CD8-positive, alpha-beta memory T cell (primary cell): ENCODE measurements at regions not wholly inside any gene's neighbourhood (a gene's known extent, or its start where the extent isn't known, plus 50 kb on each side); places are given as distances from the start of the nearest gene placed in this dataset.
"Not testable (repeated sequence)": the region's sequence is repeated elsewhere in the genome, so short reads cannot be mapped to it uniquely, and the experiment has no call there.

Experiments used
- CTCF ChIA-PET: fragments of 350-600 bp; sonication (Branson Sonifier 250); formaldehyde crosslinking; loops from one replicate; lab custom pipeline; 2021; ENCODE audit warnings: antibody characterized with exemption; lab: Charles Lee
- POLR2A ChIA-PET: fragments of 350-600 bp; sonication (Branson Sonifier 250); formaldehyde crosslinking; loops from one replicate; lab custom pipeline; 2021; ENCODE audit warnings: antibody characterized with exemption; lab: Charles Lee
- DNase-seq, 5 donors: peaks; one replicate each; pipeline versions ENCODE4 v3.0.0 to v3.0.0-alpha.2; 2020 to 2022; ENCODE audit warnings: mixed read lengths in 1 of 5
- H3K27ac ChIP-seq: one replicate; pipeline ENCODE4 v1.7.0; 2013; ENCODE audit warnings: low read depth, mild to moderate bottlenecking, low read length, moderate library complexity
- H3K27me3 ChIP-seq: 2 replicates; pipeline ENCODE4 v1.7.0; 2013; ENCODE audit warnings: low read length, mild to moderate bottlenecking; ENCODE audit not compliant: insufficient read depth, poor library complexity, severe bottlenecking
- H3K36me3 ChIP-seq: 2 replicates; pipeline ENCODE4 v1.7.0; 2013; ENCODE audit warnings: mild to moderate bottlenecking, low read length, moderate library complexity; ENCODE audit not compliant: insufficient read depth
- H3K4me1 ChIP-seq: 2 replicates; pipeline ENCODE4 v1.7.0; 2013; ENCODE audit warnings: mild to moderate bottlenecking, low read length, moderate library complexity; ENCODE audit not compliant: insufficient read depth
- H3K4me3 ChIP-seq: 2 replicates; pipeline ENCODE4 v1.7.0; 2013; ENCODE audit warnings: mild to moderate bottlenecking, low read length
- H3K9me3 ChIP-seq: 2 replicates; pipeline ENCODE4 v1.7.0; 2013; ENCODE audit warnings: mild to moderate bottlenecking, low read length
- H3K27ac Mint-ChIP-seq, 8 donors: one replicate each; pipeline ENCODE4 v1.8.0; 2020 to 2021; ENCODE audit warnings: mixed read lengths in 8 of 8, mild to moderate bottlenecking in 6 of 8, inconsistent platforms in 3 of 8, moderate library complexity in 3 of 8
- H3K27me3 Mint-ChIP-seq, 2 donors: one replicate each; pipeline ENCODE4 v1.8.0; 2020 to 2021; ENCODE audit warnings: mixed read lengths in 2 of 2, mild to moderate bottlenecking in 1 of 2, moderate library complexity in 1 of 2
- H3K36me3 Mint-ChIP-seq, 3 donors: one replicate each; pipeline ENCODE4 v1.8.0; 2020 to 2021; ENCODE audit warnings: mixed read lengths in 3 of 3, inconsistent platforms in 1 of 3, mild to moderate bottlenecking in 1 of 3
- H3K4me1 Mint-ChIP-seq, 3 donors: one replicate each; pipeline ENCODE4 v1.8.0; 2020 to 2021; ENCODE audit warnings: mixed read lengths in 3 of 3, inconsistent platforms in 1 of 3, mild to moderate bottlenecking in 1 of 3
- H3K4me3 Mint-ChIP-seq, 7 donors: one replicate each; pipeline ENCODE4 v1.8.0; 2020 to 2021; ENCODE audit warnings: mixed read lengths in 7 of 7, mild to moderate bottlenecking in 6 of 7, moderate library complexity in 4 of 7, inconsistent platforms in 2 of 7
- H3K9me3 Mint-ChIP-seq, 5 donors: one replicate each; pipeline ENCODE4 v1.8.0; 2020 to 2022; ENCODE audit warnings: mixed read lengths in 5 of 5, mild to moderate bottlenecking in 3 of 5, moderate library complexity in 2 of 5, inconsistent platforms in 1 of 5

DNA sequence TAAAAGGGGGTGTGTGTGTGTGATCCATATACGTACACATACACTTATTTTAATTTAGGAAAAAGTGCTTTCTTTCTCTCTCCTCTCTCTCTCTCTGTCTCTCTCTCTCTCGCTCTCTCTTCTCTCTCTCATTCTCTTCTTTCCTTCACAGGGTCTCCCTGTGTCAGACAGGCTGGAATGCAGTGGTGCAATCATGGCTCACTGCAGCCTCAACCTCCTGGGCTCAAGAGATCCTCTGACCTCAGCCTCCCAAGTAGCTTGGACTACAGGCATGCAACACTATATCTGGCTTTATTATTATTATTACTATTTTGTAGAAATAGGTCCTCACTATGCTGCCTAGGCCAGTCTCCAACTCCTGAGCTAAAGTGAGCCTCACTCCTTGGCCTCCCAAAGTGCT is 51.6 kb upstream of the UNC93A start:
- H3K9me3 Mint-ChIP-seq, H3K4me3 Mint-ChIP-seq, H3K36me3 ChIP-seq, H3K27ac ChIP-seq, POLR2A ChIA-PET, H3K4me1 ChIP-seq, H3K4me1 Mint-ChIP-seq, H3K9me3 ChIP-seq, CTCF ChIA-PET, H3K4me3 ChIP-seq, H3K27ac Mint-ChIP-seq, H3K36me3 Mint-ChIP-seq, DNase-seq, H3K27me3 ChIP-seq: not testable (repeated sequence)
- H3K27me3 Mint-ChIP-seq = peaks cover 6 to 29% of the 10 kb centered on the region in 2 donors

GRCh38 chr6:167240034-167240541 is 51.0 kb upstream of the UNC93A start:
- Histone ChIP-seq H3K27ac (no peak overlapping the region), H3K4me3 (no peak overlapping the region), H3K4me1 (no peaks in the 10 kb centered on the region), H3K27me3 (no peaks in the 10 kb centered on the region), H3K9me3 (no peaks in the 10 kb centered on the region), H3K36me3 (no peaks in the 10 kb centered on the region)
- ChIA-PET CTCF (no interaction called here), POLR2A (no interaction called here)
- no peaks in the 10 kb centered on the region for H3K9me3 Mint-ChIP-seq
- H3K27me3 Mint-ChIP-seq = peaks cover 6 to 23% of the 10 kb centered on the region in 2 donors
- no peak overlapping the region for H3K4me3 Mint-ChIP-seq
- no peaks in the 10 kb centered on the region for H3K36me3 Mint-ChIP-seq
- peak overlapping the region in 1 of 8 donors; percentile 28 for H3K27ac Mint-ChIP-seq
- H3K4me1 Mint-ChIP-seq = no peaks in the 10 kb centered on the region
- no peak for DNase-seq
